ENCODE measurements at regions not wholly inside any gene's neighbourhood (a gene's known extent, or its start where the extent isn't known, plus 50 kb on each side); places are given as distances from the start of the nearest gene placed in this dataset.

DNA sequence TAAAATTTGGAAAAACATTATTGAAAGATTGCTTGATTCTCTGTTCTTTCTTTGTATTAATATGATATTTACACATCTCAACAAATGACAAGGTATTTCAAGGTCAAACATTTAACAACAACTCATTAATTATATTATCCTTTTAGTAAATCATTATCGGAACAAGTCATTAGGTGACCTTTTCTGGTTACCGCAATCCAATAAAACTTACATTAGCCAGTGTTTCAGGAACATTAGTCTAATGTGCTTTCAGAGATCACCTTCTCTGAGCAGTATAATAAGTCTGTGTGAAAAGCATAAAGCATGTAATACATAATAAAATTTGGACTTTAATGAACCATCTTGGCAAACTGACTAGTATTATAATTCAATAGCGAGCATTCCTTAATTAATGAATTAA is 1466.4 kb downstream of the FAM181B start:
- no peak overlapping the region for H3K4me3 ChIP-seq
- 63% methylated on average over 3 of the region's 3 CpGs for WGBS (ENCODE audit: missing lambda C conversion rate)
- H3K27ac ChIP-seq, result no peak overlapping the region
- no peaks in the 10 kb centered on the region for H3K4me1 ChIP-seq
- no peak for FAIRE-seq
- ChIA-PET CTCF (no interaction called here), POLR2A (no interaction called here)
- no peak for DNase-seq (ENCODE audit: low read depth in 1 of 2, low spot score in 1 of 2)
- no peak overlapping the region for H3K4me2 ChIP-seq
- TF ChIP-seq HES2 (IDR thresholded peaks at IDR 0.05) (no peak), CHD2 (IDR thresholded peaks at IDR 0.05; ENCODE audit: low read length, partially characterized antibody) (no peak), HEYL (CRISPR knock-in tag; IDR thresholded peaks at IDR 0.05) (no peak), NPAS2 (CRISPR knock-in tag; IDR thresholded peaks at IDR 0.05; ENCODE audit: borderline replicate concordance) (no peak), RNF2 (IDR thresholded peaks at IDR 0.05; ENCODE audit: borderline replicate concordance, low read depth) (no peak), EP300 (IDR thresholded peaks at IDR 0.05) (no peak), CHD4 (IDR thresholded peaks at IDR 0.05; ENCODE audit: borderline replicate concordance) (no peak), RARB (CRISPR knock-in tag; IDR thresholded peaks at IDR 0.05) (no peak), NFE2L2 (conservative IDR thresholded peaks at IDR 0.05; ENCODE audit: low read length) (no peak)
- TF ChIP-seq, protein P1, sequence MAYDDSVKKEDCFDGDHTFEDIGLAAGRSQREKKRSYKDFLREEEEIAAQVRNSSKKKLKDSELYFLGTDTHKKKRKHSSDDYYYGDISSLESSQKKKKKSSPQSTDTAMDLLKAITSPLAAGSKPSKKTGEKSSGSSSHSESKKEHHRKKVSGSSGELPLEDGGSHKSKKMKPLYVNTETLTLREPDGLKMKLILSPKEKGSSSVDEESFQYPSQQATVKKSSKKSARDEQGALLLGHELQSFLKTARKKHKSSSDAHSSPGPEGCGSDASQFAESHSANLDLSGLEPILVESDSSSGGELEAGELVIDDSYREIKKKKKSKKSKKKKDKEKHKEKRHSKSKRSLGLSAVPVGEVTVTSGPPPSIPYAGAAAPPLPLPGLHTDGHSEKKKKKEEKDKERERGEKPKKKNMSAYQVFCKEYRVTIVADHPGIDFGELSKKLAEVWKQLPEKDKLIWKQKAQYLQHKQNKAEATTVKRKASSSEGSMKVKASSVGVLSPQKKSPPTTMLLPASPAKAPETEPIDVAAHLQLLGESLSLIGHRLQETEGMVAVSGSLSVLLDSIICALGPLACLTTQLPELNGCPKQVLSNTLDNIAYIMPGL (CRISPR knock-in tag; IDR thresholded peaks at IDR 0.05; ENCODE audit: borderline replicate concordance), result no peak
- H3K9me3 ChIP-seq, result no peaks in the 10 kb centered on the region
- ATAC-seq, result no peak

DNA sequence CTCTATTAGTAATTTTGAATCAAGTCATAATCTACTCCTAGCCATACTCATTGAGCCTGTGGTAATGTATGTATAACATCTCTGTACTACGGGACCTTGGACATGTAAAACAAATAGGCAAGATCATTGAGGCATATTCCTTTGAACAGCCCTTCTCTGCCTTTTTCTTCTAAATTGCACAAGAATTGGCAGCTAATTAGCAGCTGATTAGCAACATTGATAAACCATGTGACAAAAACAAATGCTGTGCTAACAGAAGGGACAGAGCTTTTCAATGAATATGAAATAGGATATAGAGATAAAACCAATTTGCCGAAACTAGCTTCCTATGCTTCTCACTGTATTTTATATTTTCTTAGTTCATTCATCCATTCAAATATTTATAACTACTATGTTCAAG is 1474.2 kb downstream of the FAM181B start:
- H3K4me3 ChIP-seq, result no peak overlapping the region
- H3K9me3 ChIP-seq, result no peaks in the 10 kb centered on the region
- ATAC-seq, result no peak
- TF ChIP-seq EHF (CRISPR knock-in tag; IDR thresholded peaks at IDR 0.05) (no peak), KDM1A (IDR thresholded peaks at IDR 0.05; ENCODE audit: low read depth) (no peak), NPAS2 (CRISPR knock-in tag; IDR thresholded peaks at IDR 0.05; ENCODE audit: borderline replicate concordance) (no peak), JUN (IDR thresholded peaks at IDR 0.05) (no peak), CHD4 (IDR thresholded peaks at IDR 0.05; ENCODE audit: borderline replicate concordance) (no peak), SMC3 (IDR thresholded peaks at IDR 0.05) (no peak), BHLHE40 (IDR thresholded peaks at IDR 0.05; ENCODE audit: low read depth, low read length) (no peak), NFE2L2 (conservative IDR thresholded peaks at IDR 0.05; ENCODE audit: low read length) (no peak), SREBF2 (IDR thresholded peaks at IDR 0.05) (no peak), ZFP36 (IDR thresholded peaks at IDR 0.05; ENCODE audit: borderline replicate concordance, partially characterized antibody) (no peak), MYC (IDR thresholded peaks at IDR 0.05; ENCODE audit: borderline replicate concordance, low read length) (no peak)
- TF ChIP-seq, protein P2, sequence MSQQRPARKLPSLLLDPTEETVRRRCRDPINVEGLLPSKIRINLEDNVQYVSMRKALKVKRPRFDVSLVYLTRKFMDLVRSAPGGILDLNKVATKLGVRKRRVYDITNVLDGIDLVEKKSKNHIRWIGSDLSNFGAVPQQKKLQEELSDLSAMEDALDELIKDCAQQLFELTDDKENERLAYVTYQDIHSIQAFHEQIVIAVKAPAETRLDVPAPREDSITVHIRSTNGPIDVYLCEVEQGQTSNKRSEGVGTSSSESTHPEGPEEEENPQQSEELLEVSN (IDR thresholded peaks at IDR 0.05; ENCODE audit: borderline replicate concordance, low read depth), result no peak
- TF ChIP-seq, protein P3, sequence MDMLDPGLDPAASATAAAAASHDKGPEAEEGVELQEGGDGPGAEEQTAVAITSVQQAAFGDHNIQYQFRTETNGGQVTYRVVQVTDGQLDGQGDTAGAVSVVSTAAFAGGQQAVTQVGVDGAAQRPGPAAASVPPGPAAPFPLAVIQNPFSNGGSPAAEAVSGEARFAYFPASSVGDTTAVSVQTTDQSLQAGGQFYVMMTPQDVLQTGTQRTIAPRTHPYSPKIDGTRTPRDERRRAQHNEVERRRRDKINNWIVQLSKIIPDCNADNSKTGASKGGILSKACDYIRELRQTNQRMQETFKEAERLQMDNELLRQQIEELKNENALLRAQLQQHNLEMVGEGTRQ (IDR thresholded peaks at IDR 0.05), result no peak
- TF ChIP-seq, protein P4, sequence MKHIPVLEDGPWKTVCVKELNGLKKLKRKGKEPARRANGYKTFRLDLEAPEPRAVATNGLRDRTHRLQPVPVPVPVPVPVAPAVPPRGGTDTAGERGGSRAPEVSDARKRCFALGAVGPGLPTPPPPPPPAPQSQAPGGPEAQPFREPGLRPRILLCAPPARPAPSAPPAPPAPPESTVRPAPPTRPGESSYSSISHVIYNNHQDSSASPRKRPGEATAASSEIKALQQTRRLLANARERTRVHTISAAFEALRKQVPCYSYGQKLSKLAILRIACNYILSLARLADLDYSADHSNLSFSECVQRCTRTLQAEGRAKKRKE (CRISPR knock-in tag; IDR thresholded peaks at IDR 0.05; ENCODE audit: low read depth), result no peak
- H3K4me1 ChIP-seq, result no peaks in the 10 kb centered on the region
- FAIRE-seq, result no peak
- H3K27ac ChIP-seq, result no peak overlapping the region
- no peak for DNase-seq (ENCODE audit: low read depth in 1 of 2, low spot score in 1 of 2)
- WGBS (ENCODE audit: missing lambda C conversion rate), result 10% methylated on average over 2 of the region's 2 CpGs
- no peak overlapping the region for H3K4me2 ChIP-seq
- POLR2A ChIA-PET, result no interaction called here
- CTCF ChIA-PET, result no interaction called here
